SK-N-SH (cell line): ENCODE measurements at regions not wholly inside any gene's neighbourhood (a gene's known extent, or its start where the extent isn't known, plus 50 kb on each side); places are given as distances from the start of the nearest gene placed in this dataset.

Source experiments
- CTCF ChIA-PET: fragments of 300-600, 350-600 bp; formaldehyde crosslinking; extraction: SDS; loops from one replicate; lab custom pipeline; 2021; lab: Yijun Ruan, JAX
- POLR2A ChIA-PET: fragments of 350-600 bp; sonication (Branson Sonifier 250); formaldehyde crosslinking; extraction: SDS; loops from one replicate; lab custom pipeline; 2020; ENCODE audit warnings: antibody characterized with exemption, inconsistent platforms; lab: Yijun Ruan, JAX
- DNase-seq: peaks from one replicate; pipeline ENCODE4 v3.0.0; 2012
- H2AFZ ChIP-seq: fragments of 200-600 bp; sonication (generic); 2 replicates; pipeline ENCODE4 v1.8.1; 2016; ENCODE audit warnings: antibody characterized with exemption, mild to moderate bottlenecking, low read depth
- H3F3A ChIP-seq: fragments of 200-600 bp; sonication (generic); replicated peaks from 2 replicates; pipeline ENCODE3; 2016; ENCODE audit warnings: antibody characterized with exemption, mild to moderate bottlenecking; ENCODE audit not compliant: insufficient read depth
- H3K27ac ChIP-seq, 2 experiments: fragments of 200-500 bp in 1 of 2; fragments of 200-600 bp in 1 of 2; sonication (Bioruptor generic) in 1 of 2; sonication (generic), shearing (Covaris generic) in 1 of 2; 2 replicates each; pipeline versions ENCODE4 v1.5.1 to v1.6.1; 2014 to 2016; ENCODE audit warnings: low read depth in 2 of 2, inconsistent platforms in 1 of 2, low read length in 1 of 2, mild to moderate bottlenecking in 1 of 2, mixed read lengths in 1 of 2
- H3K27me3 ChIP-seq: fragments of 200-600 bp; sonication (generic), shearing (Covaris generic); 2 replicates; pipeline ENCODE4 v1.6.1; 2016; ENCODE audit warnings: mixed run types; ENCODE audit not compliant: insufficient read depth
- H3K36me3 ChIP-seq, 2 experiments: fragments of 200-500 bp in 1 of 2; fragments of 200-600 bp in 1 of 2; sonication (Bioruptor generic) in 1 of 2; sonication (generic) in 1 of 2; replicated peaks in 1 of 2; 2 replicates each; pipeline versions ENCODE3 to v1.5.1; 2014 to 2016; ENCODE audit warnings: low read length in 1 of 2, mild to moderate bottlenecking in 1 of 2; ENCODE audit not compliant: insufficient read depth in 2 of 2, control insufficient read depth in 1 of 2
- H3K4me1 ChIP-seq, 2 experiments: fragments of 200-500 bp in 1 of 2; fragments of 200-600 bp in 1 of 2; sonication (Bioruptor generic) in 1 of 2; sonication (generic), shearing (Covaris generic) in 1 of 2; 2 replicates each; pipeline versions ENCODE4 v1.5.1 to v1.6.1; 2014 to 2016; ENCODE audit warnings: low read depth in 1 of 2, low read length in 1 of 2, mixed run types in 1 of 2; ENCODE audit not compliant: insufficient read depth in 2 of 2, control insufficient read depth in 1 of 2
- H3K4me2 ChIP-seq: fragments of 200-600 bp; sonication (generic), shearing (Covaris generic); 2 replicates; pipeline ENCODE4 v1.6.1; 2017; ENCODE audit warnings: mixed run types
- H3K4me3 ChIP-seq, 2 experiments: fragments of 200-500 bp in 1 of 2; fragments of 200-600 bp in 1 of 2; sonication (Bioruptor generic) in 1 of 2; sonication (generic), shearing (Covaris generic) in 1 of 2; 2 replicates each; pipeline versions ENCODE4 v1.5.1 to v1.8.1; 2014 to 2016; ENCODE audit warnings: low read depth in 2 of 2, inconsistent platforms in 1 of 2, low read length in 1 of 2, mild to moderate bottlenecking in 1 of 2, mixed read lengths in 1 of 2, moderate library complexity in 1 of 2
- H3K79me2 ChIP-seq: fragments of 200-600 bp; sonication (generic); 2 replicates; pipeline ENCODE4 v1.8.1; 2017; ENCODE audit warnings: mild to moderate bottlenecking; ENCODE audit not compliant: insufficient read depth
- H3K9ac ChIP-seq: fragments of 200-600 bp; sonication (generic); 2 replicates; pipeline ENCODE4 v1.6.1; 2017; ENCODE audit warnings: mixed run types
- H3K9me2 ChIP-seq: fragments of 200-600 bp; sonication (generic); 2 replicates; pipeline ENCODE4 v1.6.1; 2017; ENCODE audit warnings: mixed run types
- H3K9me3 ChIP-seq: fragments of 200-600 bp; sonication (generic); 2 replicates; pipeline ENCODE4 v1.6.1; 2017; ENCODE audit warnings: mixed run types, mild to moderate bottlenecking, moderate library complexity
- H4K20me1 ChIP-seq: fragments of 200-600 bp; sonication (generic); 2 replicates; pipeline ENCODE4 v1.6.1; 2017; ENCODE audit warnings: mild to moderate bottlenecking, mixed run types; ENCODE audit not compliant: insufficient read depth
- CHD2 ChIP-seq: fragments of 150-350 bp; IDR thresholded peaks from 2 replicates; pipeline ENCODE4 v1.6.1; 2018; ENCODE audit warnings: low read length; ENCODE audit not compliant: partially characterized antibody
- CTCF ChIP-seq: fragments of 200-600 bp; sonication (generic); IDR thresholded peaks from 2 replicates; pipeline ENCODE4 v1.6.1; 2017; ENCODE audit warnings: antibody characterized with exemption, mild to moderate bottlenecking, moderate library complexity
- ELF1 ChIP-seq: IDR thresholded peaks from 2 replicates; pipeline ENCODE4 v1.4.0; 2012
- EP300 ChIP-seq, 2 experiments: IDR thresholded peaks; 2 replicates each; pipeline versions ENCODE4 v1.4.0 to v1.6.1; 2012; ENCODE audit warnings: borderline replicate concordance in 1 of 2, low read depth in 1 of 2, low read length in 1 of 2
- EZH2phosphoT487 ChIP-seq: fragments of 200-600 bp; sonication (generic); IDR thresholded peaks from 2 replicates; pipeline ENCODE4 v1.6.1; 2017; ENCODE audit warnings: low read depth, mixed run types, mild to moderate bottlenecking, antibody characterized with exemption, moderate library complexity, borderline replicate concordance
- FOSL2 ChIP-seq: IDR thresholded peaks from 2 replicates; pipeline ENCODE4 v1.4.0; 2012; ENCODE audit warnings: low read depth, mild to moderate bottlenecking, moderate library complexity, borderline replicate concordance
- FOXJ3 ChIP-seq: sonication (generic); formaldehyde crosslinking; IDR thresholded peaks from 2 replicates; pipeline ENCODE4 v1.5.1; 2020; ENCODE audit warnings: mild to moderate bottlenecking, missing genetic modification reagents
- FOXM1 ChIP-seq: IDR thresholded peaks from 2 replicates; pipeline ENCODE4 v1.4.0; 2012; ENCODE audit warnings: low read depth, mild to moderate bottlenecking
- GATA2 ChIP-seq: sonication (generic); formaldehyde crosslinking; IDR thresholded peaks from 2 replicates; pipeline ENCODE4 v1.5.0; 2020; ENCODE audit warnings: mild to moderate bottlenecking, missing genetic modification reagents
- MEF2A ChIP-seq: IDR thresholded peaks from 2 replicates; pipeline ENCODE4 v1.4.0; 2012; ENCODE audit warnings: low read depth, borderline replicate concordance
- PBX3 ChIP-seq: IDR thresholded peaks from 2 replicates; pipeline ENCODE4; 2012
- RAD21 ChIP-seq: IDR thresholded peaks from 2 replicates; pipeline ENCODE4 v1.6.1; 2012; ENCODE audit warnings: mild to moderate bottlenecking, low read length
- REST ChIP-seq: IDR thresholded peaks from 2 replicates; pipeline ENCODE4 v1.6.1; 2012; ENCODE audit warnings: mild to moderate bottlenecking, low read depth, low read length, moderate library complexity
- RXRA ChIP-seq: IDR thresholded peaks from 2 replicates; pipeline ENCODE4 v1.4.0; 2012; ENCODE audit warnings: low read depth, mild to moderate bottlenecking, borderline replicate concordance
- TCF12 ChIP-seq: IDR thresholded peaks from 2 replicates; pipeline ENCODE4 v1.4.0; 2012
- TEAD4 ChIP-seq: IDR thresholded peaks from 2 replicates; pipeline ENCODE4 v1.4.0; 2012; ENCODE audit warnings: mild to moderate bottlenecking, borderline replicate concordance; ENCODE audit not compliant: insufficient read depth
- USF1 ChIP-seq: IDR thresholded peaks from 2 replicates; pipeline ENCODE4 v1.4.0; 2012; ENCODE audit warnings: low read depth, borderline replicate concordance
- USF2 ChIP-seq: fragments of 150-350 bp; IDR thresholded peaks from 2 replicates; pipeline ENCODE4 v1.6.1; 2017; ENCODE audit warnings: antibody characterized with exemption, low read length, low read depth, borderline replicate concordance
- YY1 ChIP-seq: IDR thresholded peaks from 2 replicates; pipeline ENCODE4 v1.4.0; 2012; ENCODE audit warnings: low read depth, mild to moderate bottlenecking
- ZBTB33 ChIP-seq: IDR thresholded peaks from 2 replicates; pipeline ENCODE4 v1.4.0; 2012; ENCODE audit warnings: low read depth, borderline replicate concordance
- WGBS: methylation state at CpG from one replicate; pipeline ENCODE4 v1.1.6; 2017; ENCODE audit warnings: low lambda C conversion rate; 5-methylcytosine and 5-hydroxymethylcytosine counted together

GRCh38 chr10:61089251-61089650 is 145.3 kb upstream of the RHOBTB1 start:
- no peaks in the 10 kb centered on the region for H3K36me3 ChIP-seq
- no peak for TF ChIP-seq EZH2phosphoT487
- no peak for TF ChIP-seq CTCF
- TF ChIP-seq FOXJ3 (CRISPR knock-in tag): no peak
- no peak for TF ChIP-seq EP300 (IDR thresholded peaks at IDR 0.05; ENCODE audit: borderline replicate concordance in 1 of 2, low read depth in 1 of 2, low read length in 1 of 2)
- no peak for TF ChIP-seq PBX3
- no peak for TF ChIP-seq ZBTB33
- no peak for TF ChIP-seq RAD21
- no peak for TF ChIP-seq RXRA
- no peak for TF ChIP-seq GATA2 (CRISPR knock-in tag)
- TF ChIP-seq FOXM1: no peak
- no peak for TF ChIP-seq FOSL2
- no peak for TF ChIP-seq TCF12
- TF ChIP-seq MEF2A: no peak
- no peak for TF ChIP-seq TEAD4
- no peak for TF ChIP-seq CHD2
- no peak for TF ChIP-seq USF1
- TF ChIP-seq USF2: no peak
- no peak for TF ChIP-seq ELF1
- TF ChIP-seq REST: no peak
- TF ChIP-seq YY1: no peak
- TF ChIP-seq, all 33 proteins: peak for 0
- H3K27ac ChIP-seq: no peak overlapping the region
- DNase-seq: no peak
- 13% methylated on average over 1 of the region's 1 CpG for WGBS
- H2AFZ ChIP-seq: no peak overlapping the region
- H3K4me2 ChIP-seq: no peak overlapping the region
- no peak overlapping the region for H3K4me3 ChIP-seq
- H3K4me1 ChIP-seq: no peaks in the 10 kb centered on the region
- H3K27me3 ChIP-seq: no peaks in the 10 kb centered on the region; the same call in 1 of the 2 replicates
- CTCF ChIA-PET: interaction anchor here (0.6 kb wide), 1 partner anchor 391 kb away, joined by 3 read pairs; no protein-coding TSS in a partner anchor
- no peak overlapping the region for H3K9ac ChIP-seq
- H3K9me2 ChIP-seq: no peaks in the 10 kb centered on the region
- no peaks in the 10 kb centered on the region for H3F3A ChIP-seq
- H3K79me2 ChIP-seq: no peaks in the 10 kb centered on the region
- no peaks in the 10 kb centered on the region for H4K20me1 ChIP-seq
- 0 out of 2 replicates have a peak, but pooled peaks cover under 1% of the 10 kb centered on the region for H3K9me3 ChIP-seq
- POLR2A ChIA-PET: no interaction called here
